NCI-H345 (cell line): ENCODE measurements at regions not wholly inside any gene's neighbourhood (a gene's known extent, or its start where the extent isn't known, plus 50 kb on each side); places are given as distances from the start of the nearest gene placed in this dataset.

ENCODE experiments used
- DNase-seq: peaks from one replicate; lab custom pipeline; 2025; lab: John Stamatoyannopoulos, UW

DNA sequence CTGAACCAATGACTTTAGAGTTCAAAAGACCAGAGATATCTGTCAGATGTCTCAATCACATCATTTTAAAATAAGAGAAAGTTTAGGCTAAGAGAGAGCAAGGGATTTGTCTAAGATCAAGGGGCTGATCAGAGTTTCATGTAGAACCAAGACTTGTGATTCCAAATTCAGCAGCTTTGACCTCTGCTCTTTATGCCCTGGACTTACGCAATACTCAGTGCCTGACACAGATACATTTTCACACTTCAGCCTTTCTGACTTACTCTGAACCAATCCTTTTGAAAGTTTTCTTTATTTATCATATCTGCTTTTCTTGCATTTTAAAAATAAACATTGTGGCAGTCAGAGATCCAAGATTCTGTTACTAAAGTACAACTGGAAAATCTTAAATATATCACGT, 428.0 kb downstream of the PLPP3 start:
- no peak for DNase-seq

- DNase-seq: no peak
These were observed 428.7 kb downstream of the PLPP3 start for GRCh38 chr1:56150441-56151215.

- DNase-seq: no peak
These were observed 429.6 kb downstream of the PLPP3 start for GRCh38 chr1:56149761-56150160.

DNA sequence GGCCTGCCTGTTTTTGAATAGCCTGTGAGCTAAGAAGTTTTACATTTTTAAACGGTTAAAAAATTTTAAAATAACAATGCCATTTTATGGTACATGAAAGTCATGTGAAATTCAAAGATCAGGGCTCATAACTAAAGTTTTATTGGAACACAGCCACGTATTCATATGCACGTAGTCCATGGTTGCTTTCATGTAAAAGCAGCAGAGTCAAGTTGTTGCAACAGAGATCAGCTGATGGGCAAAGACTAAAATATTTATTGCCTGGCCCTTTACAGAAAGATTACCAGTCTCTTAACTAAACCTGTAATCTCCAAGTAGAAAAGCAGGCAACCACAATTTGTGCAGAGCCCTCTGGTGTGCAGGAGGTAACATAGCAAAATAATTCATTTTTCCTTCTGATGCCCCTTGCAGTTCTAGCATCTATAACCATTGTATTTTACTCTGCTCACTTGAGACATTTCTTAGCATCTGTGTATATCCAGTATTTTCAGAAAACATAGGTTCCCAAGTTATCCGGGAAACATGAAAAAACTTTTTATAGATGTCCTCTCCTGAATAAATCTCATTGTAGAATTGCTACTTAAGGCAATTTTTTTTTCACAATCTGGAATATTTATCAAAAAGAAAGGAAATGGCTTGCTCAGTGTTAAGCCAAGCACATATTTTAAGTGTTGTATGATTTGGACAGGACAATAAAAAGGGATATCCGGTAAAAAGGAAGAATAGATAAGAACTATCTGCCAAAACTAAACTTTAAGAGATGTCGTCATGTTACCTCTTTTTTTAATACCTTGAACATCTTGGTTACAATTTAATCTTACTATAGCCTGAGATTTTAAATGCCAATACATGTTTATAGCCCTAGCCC, 430.8 kb downstream of the PLPP3 start:
- no peak for DNase-seq

DNA sequence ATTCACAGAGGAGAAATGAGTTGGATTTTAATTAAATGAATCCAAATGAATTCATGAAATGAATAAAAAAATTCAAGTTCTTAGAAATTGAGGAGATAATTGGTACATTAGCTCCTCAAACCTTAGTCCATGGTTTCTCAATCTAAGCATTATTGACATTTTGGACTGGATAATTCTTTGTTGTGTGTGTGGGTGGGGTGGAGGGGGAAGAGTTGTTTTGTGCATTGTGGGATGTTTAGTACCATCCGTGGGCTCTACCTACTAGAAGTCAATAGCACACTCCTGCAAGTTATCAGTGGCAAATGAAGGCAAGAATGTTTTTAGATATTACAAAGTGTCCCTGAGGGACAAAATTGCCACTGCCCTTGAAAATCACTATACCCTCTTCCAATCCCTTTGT, 431.9 kb downstream of the PLPP3 start:
- no peak for DNase-seq

DNA sequence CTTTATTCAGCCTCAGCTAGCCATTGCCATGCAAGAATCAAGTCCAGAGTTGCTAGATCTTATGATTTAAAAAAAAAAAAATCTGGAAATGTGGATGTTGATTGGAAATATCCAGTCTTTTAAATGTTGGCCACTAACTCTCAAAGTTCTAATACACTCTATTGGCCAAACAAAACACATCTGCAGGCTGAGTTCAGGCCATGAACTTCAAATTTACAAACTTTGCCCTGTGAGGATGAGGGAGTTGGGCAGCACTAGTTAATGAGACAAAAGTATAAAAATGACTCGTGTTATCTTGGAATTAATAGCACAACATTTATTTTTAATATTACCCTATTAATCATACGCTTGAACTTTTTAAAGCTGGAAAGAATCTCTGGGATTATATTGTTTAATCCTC, 432.3 kb downstream of the PLPP3 start:
- no peak for DNase-seq

GRCh38 chr1:56146449-56146848, 432.9 kb downstream of the PLPP3 start:
- no peak for DNase-seq

- DNase-seq: no peak
These were observed 433.8 kb downstream of the PLPP3 start for GRCh38 chr1:56145581-56145980.

DNA sequence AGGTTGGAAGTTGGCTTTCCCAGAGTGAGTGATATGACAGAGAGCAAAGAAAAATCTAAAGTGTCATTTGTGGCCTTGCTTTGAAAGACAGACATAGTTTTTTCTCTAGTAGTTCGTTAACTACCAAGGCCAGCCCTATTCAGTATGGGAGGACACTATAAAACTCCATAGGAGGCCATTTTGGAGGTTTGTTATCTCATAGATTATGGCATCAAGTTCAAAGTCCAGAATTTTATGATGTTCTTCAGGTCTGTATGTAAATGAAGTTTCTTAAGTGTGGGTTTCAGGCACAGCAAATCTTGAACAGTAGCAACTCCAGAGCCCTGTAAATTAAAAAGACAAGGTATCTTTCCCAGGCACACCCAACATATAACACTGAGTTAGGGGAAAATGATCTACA, 437.1 kb downstream of the PLPP3 start:
- DNase-seq: no peak

- DNase-seq: no peak
These were observed 439.5 kb downstream of the PLPP3 start for GRCh38 chr1:56139836-56140235.

DNA sequence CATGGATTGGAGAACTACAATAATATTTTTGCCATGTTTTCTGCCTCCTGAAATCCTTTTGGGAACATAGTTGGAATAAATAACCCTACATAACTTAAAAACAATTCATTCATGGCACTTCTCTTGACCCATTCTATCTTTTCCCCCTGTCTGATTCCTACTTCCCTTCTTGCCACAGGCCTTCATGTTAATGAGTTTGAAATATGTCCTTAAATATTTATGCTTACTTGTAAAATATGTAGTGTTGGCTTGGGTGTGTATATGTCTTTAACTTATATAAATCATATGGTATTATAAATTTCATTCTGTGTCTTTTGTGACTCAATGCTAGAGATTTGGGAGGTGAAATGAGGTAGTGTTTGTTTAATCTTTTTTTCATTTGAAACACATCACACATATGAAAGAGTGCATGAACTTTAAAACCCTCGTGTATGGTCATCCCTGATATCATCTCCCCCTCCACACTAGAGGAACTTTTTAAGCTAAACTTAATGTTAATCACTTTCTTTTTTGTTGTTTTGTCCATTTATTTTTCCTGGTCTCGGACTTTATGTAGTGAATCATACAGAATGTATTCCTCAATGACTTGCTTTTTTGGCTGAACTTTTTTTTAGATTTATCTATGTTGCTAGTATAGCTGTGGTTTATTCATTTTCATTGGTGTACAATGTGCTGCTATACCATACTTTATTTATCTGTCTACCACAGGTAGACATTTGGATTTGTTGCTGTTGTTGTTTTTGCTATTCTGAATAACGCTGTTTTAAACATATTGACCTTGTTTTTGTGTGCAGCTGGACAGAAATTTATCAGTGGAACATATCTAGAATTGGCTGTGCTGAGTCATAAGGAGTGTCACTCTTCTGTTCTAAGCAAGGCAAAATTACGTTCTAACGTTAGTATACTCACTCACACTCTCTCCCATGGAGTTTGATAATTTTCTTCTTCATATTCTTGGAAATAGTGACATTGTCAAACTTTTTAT, 441.6 kb downstream of the PLPP3 start:
- no peak for DNase-seq

GRCh38 chr1:56137090-56137489, 442.3 kb downstream of the PLPP3 start:
- DNase-seq: no peak

- no peak for DNase-seq
These were observed 443.6 kb downstream of the PLPP3 start for GRCh38 chr1:56135864-56136147.

- DNase-seq: no peak
These were observed 444.1 kb downstream of the PLPP3 start for GRCh38 chr1:56135069-56135863.

- no peak for DNase-seq
These were observed 445.6 kb downstream of the PLPP3 start for GRCh38 chr1:56133522-56134472.

GRCh38 chr1:56132520-56132919, 446.8 kb downstream of the PLPP3 start:
- DNase-seq: no peak

DNA sequence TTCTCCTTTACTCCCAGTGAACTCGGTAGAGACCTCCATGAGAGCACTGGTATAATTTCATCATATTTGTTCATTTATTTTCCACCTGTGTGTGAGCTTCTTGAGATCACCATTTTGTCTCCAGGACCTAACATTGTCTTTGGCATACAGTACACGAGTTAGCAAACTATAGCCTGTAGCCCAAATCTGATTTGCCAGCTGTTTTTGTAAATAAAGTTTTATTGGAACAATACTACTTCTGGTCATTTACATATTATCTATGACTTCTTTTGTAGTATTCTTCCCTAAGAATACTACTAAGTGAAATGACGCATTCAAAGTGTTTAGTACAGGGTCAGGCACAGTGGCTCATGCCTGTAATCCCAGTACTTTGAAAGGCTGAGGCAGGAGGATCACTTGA, 449.5 kb downstream of the PLPP3 start:
- DNase-seq: no peak

DNA sequence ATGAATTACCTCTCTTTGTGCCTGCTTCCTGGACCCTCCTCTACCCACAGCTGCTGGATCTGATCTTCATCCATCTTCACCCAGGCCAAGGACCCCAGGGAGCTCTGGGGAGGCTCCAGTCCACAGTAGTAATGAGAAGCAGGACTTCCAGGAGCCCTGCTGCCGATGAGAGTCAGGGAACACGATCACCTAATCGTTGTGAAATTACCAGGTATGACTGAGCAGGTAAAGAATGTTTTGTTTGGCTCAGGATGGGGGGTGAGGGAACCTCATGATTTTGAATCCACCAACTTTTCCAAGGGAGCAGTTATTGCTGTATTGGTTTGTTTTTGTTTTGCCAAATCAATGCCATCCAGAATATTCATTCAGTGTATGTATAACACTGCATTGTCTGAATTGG, 454.0 kb downstream of the PLPP3 start:
- no peak for DNase-seq

- DNase-seq: no peak
These were observed 455.5 kb downstream of the PLPP3 start for GRCh38 chr1:56123826-56124225.

DNA sequence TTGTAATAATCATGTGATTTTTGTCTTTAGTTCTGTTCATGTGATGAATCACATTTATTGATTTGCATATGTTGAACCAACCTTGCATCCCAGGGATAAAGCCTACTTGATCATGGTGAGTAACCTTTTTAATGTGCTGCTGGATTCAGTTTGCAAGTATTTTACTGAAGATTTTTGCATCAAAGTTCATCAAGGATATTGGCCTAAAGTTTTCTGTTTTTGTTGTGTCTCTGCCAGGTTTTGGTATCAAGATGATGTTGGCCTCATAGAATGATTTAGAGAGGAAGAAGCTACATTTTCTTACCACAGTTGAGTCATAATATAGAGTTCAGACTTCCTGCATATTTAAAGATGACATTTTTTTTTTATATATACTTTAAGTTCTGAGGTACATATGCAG, 455.9 kb downstream of the PLPP3 start:
- no peak for DNase-seq
